ENCODE measurements at regions not wholly inside any gene's neighbourhood (a gene's known extent, or its start where the extent isn't known, plus 50 kb on each side); places are given as distances from the start of the nearest gene placed in this dataset.

GRCh38 chr10:3588816-3589215, 196.2 kb downstream of the KLF6 start:
- no peak for TF ChIP-seq GATA2 (IDR thresholded peaks at IDR 0.05; ENCODE audit: low read depth, low read length)
- TF ChIP-seq GATA3 (IDR thresholded peaks at IDR 0.05; ENCODE audit: low read depth, low read length) = no peak

Data from SH-SY5Y (cell line).